Natural killer cell (primary cell): ENCODE measurements at regions not wholly inside any gene's neighbourhood (a gene's known extent, or its start where the extent isn't known, plus 50 kb on each side); places are given as distances from the start of the nearest gene placed in this dataset.

Experiments used
- ATAC-seq, 3 donors: fragments of 150-1000 bp in 2 of 3; fragments of 200-7000 bp in 1 of 3; cut with Tn5 transposase; 1 replicate in 1 of 3; 2 replicates in 2 of 3; pipeline ENCODE4 v1.10.0; 2021; ENCODE audit warnings: mild to moderate bottlenecking in 2 of 3, moderate library complexity in 2 of 3
- DNase-seq, 2 donors: peaks; one replicate each; pipeline versions ENCODE4 v3.0.0 to v3.0.0-alpha.2; 2013 to 2021; ENCODE audit warnings: mixed read lengths in 1 of 2
- H3K27ac ChIP-seq: one replicate; pipeline ENCODE4 v1.5.1; 2013; ENCODE audit warnings: mild to moderate bottlenecking, low read length
- H3K27me3 ChIP-seq: one replicate; pipeline ENCODE4 v1.6.1; 2013; ENCODE audit warnings: low read length; ENCODE audit not compliant: control insufficient read depth, insufficient read depth
- H3K36me3 ChIP-seq: one replicate; pipeline ENCODE4 v1.6.1; 2013; ENCODE audit warnings: low read length; ENCODE audit not compliant: control insufficient read depth, insufficient read depth
- H3K4me1 ChIP-seq: one replicate; pipeline ENCODE4 v1.6.1; 2013; ENCODE audit warnings: low read length; ENCODE audit not compliant: control insufficient read depth, insufficient read depth
- H3K4me3 ChIP-seq: one replicate; pipeline ENCODE4 v1.5.1; 2013; ENCODE audit warnings: low read length
- H3K9me3 ChIP-seq: one replicate; pipeline ENCODE4 v1.6.1; 2013; ENCODE audit warnings: low read length; ENCODE audit not compliant: control insufficient read depth, insufficient read depth
- H3K27ac Mint-ChIP-seq, 2 donors: one replicate each; pipeline ENCODE4 v1.8.0; 2022; ENCODE audit warnings: mild to moderate bottlenecking in 2 of 2, mixed read lengths in 2 of 2, moderate library complexity in 1 of 2
- H3K27me3 Mint-ChIP-seq, 2 donors: one replicate each; pipeline ENCODE4 v1.8.0; 2022; ENCODE audit warnings: low read depth in 2 of 2, mixed read lengths in 2 of 2
- H3K36me3 Mint-ChIP-seq: one replicate; pipeline ENCODE4 v1.8.0; 2022; ENCODE audit warnings: mixed read lengths
- H3K4me1 Mint-ChIP-seq, 2 donors: one replicate each; pipeline ENCODE4 v1.8.0; 2022; ENCODE audit warnings: mixed read lengths in 2 of 2
- H3K4me3 Mint-ChIP-seq: one replicate; pipeline ENCODE4 v1.8.0; 2022; ENCODE audit warnings: mild to moderate bottlenecking, moderate library complexity, mixed read lengths
- H3K9me3 Mint-ChIP-seq, 2 donors: one replicate each; pipeline ENCODE4 v1.8.0; 2022; ENCODE audit warnings: mixed read lengths in 2 of 2
- WGBS: methylation state at CpG from one replicate; pipeline ENCODE4 v1.1.7; 2013; ENCODE audit warnings: missing lambda C conversion rate; ENCODE audit not compliant: insufficient coverage; 5-methylcytosine and 5-hydroxymethylcytosine counted together
- intact Hi-C: fragments of 100-400 bp; cut with micrococcal nuclease; formaldehyde crosslinking; loops from one replicate; pipeline ENCODE4 v1.14.2; 2022
- TF ChIP-seq, protein P1 (sequence below): fragments of 200-600 bp; IDR thresholded peaks from one replicate; pipeline ENCODE4 v1.8.0; 2022; ENCODE audit warnings: antibody characterized with exemption

DNA sequence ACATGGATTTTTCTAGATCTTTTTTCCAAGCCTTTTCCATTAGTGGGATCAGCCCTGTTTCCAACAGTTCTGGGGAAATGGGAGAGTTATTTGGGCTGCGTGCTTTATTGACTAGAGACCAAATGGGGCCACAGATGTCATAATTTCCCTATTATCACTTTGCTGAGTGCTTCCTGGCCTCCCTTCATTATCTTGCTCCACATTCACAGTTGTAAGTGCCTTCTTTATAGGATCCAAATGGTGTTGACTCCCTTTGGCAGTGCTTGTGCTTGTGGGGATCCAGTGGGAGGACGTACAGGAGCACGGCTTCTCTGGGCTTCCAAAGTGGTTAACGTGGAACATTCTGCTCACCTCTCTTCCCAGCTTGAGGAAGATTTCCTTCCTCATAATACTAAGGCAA is 141.0 kb upstream of the RMST start:
- TF ChIP-seq, protein P1, sequence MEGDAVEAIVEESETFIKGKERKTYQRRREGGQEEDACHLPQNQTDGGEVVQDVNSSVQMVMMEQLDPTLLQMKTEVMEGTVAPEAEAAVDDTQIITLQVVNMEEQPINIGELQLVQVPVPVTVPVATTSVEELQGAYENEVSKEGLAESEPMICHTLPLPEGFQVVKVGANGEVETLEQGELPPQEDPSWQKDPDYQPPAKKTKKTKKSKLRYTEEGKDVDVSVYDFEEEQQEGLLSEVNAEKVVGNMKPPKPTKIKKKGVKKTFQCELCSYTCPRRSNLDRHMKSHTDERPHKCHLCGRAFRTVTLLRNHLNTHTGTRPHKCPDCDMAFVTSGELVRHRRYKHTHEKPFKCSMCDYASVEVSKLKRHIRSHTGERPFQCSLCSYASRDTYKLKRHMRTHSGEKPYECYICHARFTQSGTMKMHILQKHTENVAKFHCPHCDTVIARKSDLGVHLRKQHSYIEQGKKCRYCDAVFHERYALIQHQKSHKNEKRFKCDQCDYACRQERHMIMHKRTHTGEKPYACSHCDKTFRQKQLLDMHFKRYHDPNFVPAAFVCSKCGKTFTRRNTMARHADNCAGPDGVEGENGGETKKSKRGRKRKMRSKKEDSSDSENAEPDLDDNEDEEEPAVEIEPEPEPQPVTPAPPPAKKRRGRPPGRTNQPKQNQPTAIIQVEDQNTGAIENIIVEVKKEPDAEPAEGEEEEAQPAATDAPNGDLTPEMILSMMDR, result no peak
- peaks cover 7 to 13% of the 10 kb centered on the region in 2 donors for H3K27me3 Mint-ChIP-seq
- no peak overlapping the region for H3K27ac Mint-ChIP-seq
- intact Hi-C loops, result no loop called here
- H3K9me3 ChIP-seq, result no peaks in the 10 kb centered on the region
- H3K36me3 Mint-ChIP-seq, result no peaks in the 10 kb centered on the region
- no peaks in the 10 kb centered on the region for H3K36me3 ChIP-seq
- no peak overlapping the region for H3K4me3 Mint-ChIP-seq
- H3K4me1 ChIP-seq, result no peaks in the 10 kb centered on the region
- no peaks in the 10 kb centered on the region for H3K4me1 Mint-ChIP-seq
- H3K4me3 ChIP-seq, result no peak overlapping the region
- DNase-seq (no peak), ATAC-seq (no peak)
- H3K27ac ChIP-seq, result no peak overlapping the region
- H3K9me3 Mint-ChIP-seq, result no peaks in the 10 kb centered on the region
- 86% methylated on average over 4 of the region's 4 CpGs for WGBS
- H3K27me3 ChIP-seq, result no peaks in the 10 kb centered on the region

DNA sequence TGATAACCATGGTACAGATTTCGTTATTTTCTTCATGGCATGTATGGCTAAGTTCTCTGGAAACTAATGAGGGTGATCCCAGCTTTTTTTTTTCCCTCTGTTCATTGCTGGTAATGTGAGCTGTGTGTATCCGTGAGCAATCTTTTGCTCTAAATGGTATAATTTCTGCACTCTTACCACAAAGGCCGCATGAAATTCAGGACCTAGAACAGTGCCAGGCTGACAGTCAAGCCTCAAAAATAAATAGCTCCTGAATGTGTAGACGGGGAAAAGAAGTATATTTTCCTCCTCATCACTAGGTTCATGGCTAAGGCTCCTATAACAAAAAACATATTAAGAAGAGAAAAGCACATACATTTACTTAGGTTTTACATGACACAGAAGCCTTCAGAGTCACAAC is 140.2 kb upstream of the RMST start:
- peaks cover under 1 to 10% of the 10 kb centered on the region in 2 donors for H3K27me3 Mint-ChIP-seq
- Histone ChIP-seq H3K9me3 (no peaks in the 10 kb centered on the region), H3K4me3 (no peak overlapping the region), H3K4me1 (no peaks in the 10 kb centered on the region), H3K36me3 (no peaks in the 10 kb centered on the region), H3K27ac (no peak overlapping the region), H3K27me3 (no peaks in the 10 kb centered on the region)
- no peaks in the 10 kb centered on the region for H3K4me1 Mint-ChIP-seq
- DNase-seq (no peak), ATAC-seq (no peak)
- H3K9me3 Mint-ChIP-seq, result no peaks in the 10 kb centered on the region
- TF ChIP-seq, protein P1, result no peak
- H3K27ac Mint-ChIP-seq, result no peak overlapping the region
- H3K36me3 Mint-ChIP-seq, result no peaks in the 10 kb centered on the region
- intact Hi-C loops, result no loop called here
- 73% methylated on average over 2 of the region's 4 CpGs for WGBS
- no peak overlapping the region for H3K4me3 Mint-ChIP-seq

DNA sequence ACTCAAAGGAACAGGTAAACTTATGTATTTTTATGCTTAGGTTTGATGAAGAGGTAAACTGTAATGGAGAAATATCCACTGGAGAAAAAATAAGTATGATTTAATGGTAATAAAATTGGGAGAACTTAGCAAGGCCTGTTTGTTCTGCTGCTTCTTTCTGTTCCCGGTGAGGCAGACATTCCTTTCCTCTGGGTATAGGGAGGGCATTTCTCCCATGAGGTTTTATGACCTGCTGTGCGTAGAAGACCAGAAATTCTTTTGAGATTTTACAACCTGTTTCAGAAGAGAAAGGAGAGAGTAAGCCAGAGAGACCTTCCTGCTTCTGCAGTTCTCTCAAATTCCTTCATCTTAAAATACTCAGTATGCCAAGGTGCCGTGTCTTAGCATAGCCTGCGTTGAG is 139.4 kb upstream of the RMST start:
- Mint-ChIP-seq H3K4me1 (no peaks in the 10 kb centered on the region), H3K9me3 (no peaks in the 10 kb centered on the region), H3K4me3 (no peak overlapping the region), H3K36me3 (no peaks in the 10 kb centered on the region), H3K27ac (no peak overlapping the region), H3K27me3 (peaks cover 0 to 12% of the 10 kb centered on the region in 2 donors)
- 82% methylated on average over 3 of the region's 4 CpGs for WGBS
- DNase-seq, result no peak
- no peaks in the 10 kb centered on the region for H3K4me1 ChIP-seq
- TF ChIP-seq, protein P1, result no peak
- no peak overlapping the region for H3K27ac ChIP-seq
- no peak overlapping the region for H3K4me3 ChIP-seq
- intact Hi-C loops, result no loop called here
- H3K36me3 ChIP-seq, result no peaks in the 10 kb centered on the region
- ATAC-seq, result no peak
- no peaks in the 10 kb centered on the region for H3K9me3 ChIP-seq
- H3K27me3 ChIP-seq, result no peaks in the 10 kb centered on the region

DNA sequence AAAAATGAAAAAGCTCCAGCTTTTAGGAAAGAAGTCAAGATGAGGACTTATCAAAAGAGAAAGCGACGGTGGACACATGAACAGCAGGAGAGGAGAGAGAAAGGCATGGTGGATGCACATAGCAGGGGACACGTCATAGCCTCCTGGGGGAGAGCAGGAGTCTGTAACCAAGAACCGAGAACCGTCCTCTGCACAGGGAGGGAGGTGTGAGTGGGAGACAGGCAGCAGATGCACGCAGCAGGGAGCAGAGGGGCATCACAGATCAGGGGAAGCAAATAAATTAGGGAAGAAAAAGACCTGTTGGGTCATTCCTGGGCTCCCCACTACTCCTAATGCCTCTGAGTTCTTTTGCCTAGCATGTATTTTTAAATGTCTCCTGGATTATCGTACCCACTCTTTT is 138.1 kb upstream of the RMST start:
- no peak overlapping the region for H3K27ac Mint-ChIP-seq
- Histone ChIP-seq H3K4me1 (no peaks in the 10 kb centered on the region), H3K27ac (no peak overlapping the region), H3K4me3 (no peak overlapping the region), H3K27me3 (no peaks in the 10 kb centered on the region), H3K36me3 (no peaks in the 10 kb centered on the region), H3K9me3 (no peaks in the 10 kb centered on the region)
- DNase-seq (no peak), ATAC-seq (no peak)
- no peaks in the 10 kb centered on the region for H3K36me3 Mint-ChIP-seq
- H3K4me1 Mint-ChIP-seq, result no peaks in the 10 kb centered on the region
- WGBS, result 72% methylated on average over 7 of the region's 7 CpGs
- TF ChIP-seq, protein P1, result no peak
- no peaks in the 10 kb centered on the region for H3K9me3 Mint-ChIP-seq
- H3K4me3 Mint-ChIP-seq, result no peak overlapping the region
- intact Hi-C loops, result no loop called here
- H3K27me3 Mint-ChIP-seq, result peaks cover 9 to 14% of the 10 kb centered on the region in 2 donors
